Ammon's horn (tissue), 1 donor: ENCODE measurements at regions not wholly inside any gene's neighbourhood (a gene's known extent, or its start where the extent isn't known, plus 50 kb on each side); places are given as distances from the start of the nearest gene placed in this dataset.

Experiments
- DNase-seq: peaks from one replicate; pipeline ENCODE4 v3.0.0-alpha.2; 2016; ENCODE audit warnings: low spot score

GRCh38 chr9:630817-631216 is 210.7 kb upstream of the DMRT1 start:
- DNase-seq = no peak

- no peak for DNase-seq
These were observed 209.9 kb upstream of the DMRT1 start for GRCh38 chr9:631596-631995.

- no peak for DNase-seq
These were observed 208.0 kb upstream of the DMRT1 start for GRCh38 chr9:633461-633860.

- no peak for DNase-seq
These were observed 204.4 kb upstream of the DMRT1 start for GRCh38 chr9:636931-637591.

- DNase-seq = no peak
These were observed 203.3 kb upstream of the DMRT1 start for GRCh38 chr9:638152-638551.

- DNase-seq = no peak
These were observed 199.5 kb upstream of the DMRT1 start for GRCh38 chr9:642014-642413.

- no peak for DNase-seq
These were observed 197.5 kb upstream of the DMRT1 start for GRCh38 chr9:643966-644365.

- DNase-seq = no peak
These were observed 194.0 kb upstream of the DMRT1 start for GRCh38 chr9:647522-647921.

- no peak for DNase-seq
These were observed 192.1 kb upstream of the DMRT1 start for GRCh38 chr9:649128-650074.

GRCh38 chr9:650362-650761 is 191.1 kb upstream of the DMRT1 start:
- DNase-seq = no peak

GRCh38 chr9:651371-651770 is 190.1 kb upstream of the DMRT1 start:
- no peak for DNase-seq

- DNase-seq = no peak
These were observed 188.6 kb upstream of the DMRT1 start for GRCh38 chr9:652914-653313.

- no peak for DNase-seq
These were observed 188.1 kb upstream of the DMRT1 start for GRCh38 chr9:653421-653820.

- DNase-seq = no peak
These were observed 187.6 kb upstream of the DMRT1 start for GRCh38 chr9:653856-654387.

GRCh38 chr9:655875-656274 is 185.6 kb upstream of the DMRT1 start:
- DNase-seq = peak; percentile 28

GRCh38 chr9:656926-657568 is 184.4 kb upstream of the DMRT1 start:
- DNase-seq = no peak

- no peak for DNase-seq
These were observed 182.2 kb upstream of the DMRT1 start for GRCh38 chr9:659286-659685.

- no peak for DNase-seq
These were observed 181.3 kb upstream of the DMRT1 start for GRCh38 chr9:660227-660626.

- no peak for DNase-seq
These were observed 178.0 kb upstream of the DMRT1 start for GRCh38 chr9:663541-663940.

GRCh38 chr9:665296-665695 is 176.2 kb upstream of the DMRT1 start:
- no peak for DNase-seq

GRCh38 chr9:671997-672396 is 169.5 kb upstream of the DMRT1 start:
- no peak for DNase-seq

GRCh38 chr9:672851-673250 is 168.6 kb upstream of the DMRT1 start:
- DNase-seq = peak; percentile 25
